ENCODE measurements at regions not wholly inside any gene's neighbourhood (a gene's known extent, or its start where the extent isn't known, plus 50 kb on each side); places are given as distances from the start of the nearest gene placed in this dataset.

- H3K4me1 ChIP-seq (replicated peaks in 1 of 2) = peaks cover under 1 to 24% of the 10 kb centered on the region in 2 donors
- no peak overlapping the region for H3K27ac ChIP-seq
- no peak for TF ChIP-seq POLR2A (IDR thresholded peaks at IDR 0.05)
- TF ChIP-seq, protein P1, sequence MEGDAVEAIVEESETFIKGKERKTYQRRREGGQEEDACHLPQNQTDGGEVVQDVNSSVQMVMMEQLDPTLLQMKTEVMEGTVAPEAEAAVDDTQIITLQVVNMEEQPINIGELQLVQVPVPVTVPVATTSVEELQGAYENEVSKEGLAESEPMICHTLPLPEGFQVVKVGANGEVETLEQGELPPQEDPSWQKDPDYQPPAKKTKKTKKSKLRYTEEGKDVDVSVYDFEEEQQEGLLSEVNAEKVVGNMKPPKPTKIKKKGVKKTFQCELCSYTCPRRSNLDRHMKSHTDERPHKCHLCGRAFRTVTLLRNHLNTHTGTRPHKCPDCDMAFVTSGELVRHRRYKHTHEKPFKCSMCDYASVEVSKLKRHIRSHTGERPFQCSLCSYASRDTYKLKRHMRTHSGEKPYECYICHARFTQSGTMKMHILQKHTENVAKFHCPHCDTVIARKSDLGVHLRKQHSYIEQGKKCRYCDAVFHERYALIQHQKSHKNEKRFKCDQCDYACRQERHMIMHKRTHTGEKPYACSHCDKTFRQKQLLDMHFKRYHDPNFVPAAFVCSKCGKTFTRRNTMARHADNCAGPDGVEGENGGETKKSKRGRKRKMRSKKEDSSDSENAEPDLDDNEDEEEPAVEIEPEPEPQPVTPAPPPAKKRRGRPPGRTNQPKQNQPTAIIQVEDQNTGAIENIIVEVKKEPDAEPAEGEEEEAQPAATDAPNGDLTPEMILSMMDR (IDR thresholded peaks at IDR 0.05) = no peak
- intact Hi-C loops (cut with DNase I) = loop anchor here in 1 of 2 donors (10.0 kb wide), 2 partner anchors 104 to 1034 kb away; no protein-coding TSS in a partner anchor
- DNase-seq = no peak
- H3K4me3 ChIP-seq = no peak overlapping the region
- H3K9me3 ChIP-seq (replicated peaks in 1 of 3) = no peaks in the 10 kb centered on the region
- H3K36me3 ChIP-seq (replicated peaks in 1 of 2) = no peaks in the 10 kb centered on the region
- WGBS, 4 donors = 60 to 91% (median 77%) methylated on average over 1 of the region's 1 CpG
- no peaks in the 10 kb centered on the region for H3K27me3 ChIP-seq
Measured at GRCh38 chr5:158070859-158071258, 211.9 kb upstream of the CLINT1 start.

GRCh38 chr5:158069838-158070237, 210.9 kb upstream of the CLINT1 start:
- H3K9me3 ChIP-seq (replicated peaks in 1 of 3) = no peaks in the 10 kb centered on the region
- H3K27me3 ChIP-seq = no peaks in the 10 kb centered on the region
- intact Hi-C loops (cut with DNase I) = loop anchor here (5.0 to 10.0 kb wide), 3 partner anchors 88 to 1035 kb away; no protein-coding TSS in a partner anchor
- H3K27ac ChIP-seq = no peak overlapping the region
- no peaks in the 10 kb centered on the region for H3K36me3 ChIP-seq (replicated peaks in 1 of 2)
- H3K4me3 ChIP-seq = no peak overlapping the region
- no peak for DNase-seq
- TF ChIP-seq, protein P1 (IDR thresholded peaks at IDR 0.05) = no peak
- TF ChIP-seq POLR2A (IDR thresholded peaks at IDR 0.05) = no peak
- WGBS, 4 donors = 73 to 89% (median 81%) methylated on average over 2 of the region's 2 CpGs
- peaks cover 6 to 30% of the 10 kb centered on the region in 2 donors for H3K4me1 ChIP-seq (replicated peaks in 1 of 2)

DNA sequence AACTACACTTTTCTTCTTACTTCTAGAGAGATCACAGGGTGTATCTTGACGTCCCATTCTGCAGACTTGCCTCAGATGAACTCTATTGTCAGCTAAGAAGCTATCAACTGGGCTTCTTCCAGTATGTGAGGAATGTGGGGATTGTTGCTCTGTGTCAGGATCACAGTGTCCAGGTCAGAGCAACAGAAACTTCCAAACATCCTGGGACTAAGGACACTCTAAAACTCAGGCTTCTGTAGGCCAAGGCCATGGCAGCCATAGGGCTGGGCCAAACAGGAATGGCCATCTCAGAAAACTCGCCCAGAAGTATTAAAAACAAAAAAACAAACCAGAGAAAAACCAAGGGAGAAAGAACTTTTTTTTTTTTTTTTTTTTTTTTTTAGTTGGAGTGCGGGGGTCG, 210.0 kb upstream of the CLINT1 start:
- H3K27me3 ChIP-seq = no peaks in the 10 kb centered on the region
- no peak overlapping the region for H3K4me3 ChIP-seq
- H3K9me3 ChIP-seq (replicated peaks in 1 of 3) = no peaks in the 10 kb centered on the region
- H3K4me1 ChIP-seq (replicated peaks in 1 of 2) = peaks cover 6 to 38% of the 10 kb centered on the region in 2 donors
- TF ChIP-seq POLR2A (IDR thresholded peaks at IDR 0.05) = no peak
- TF ChIP-seq, protein P1 (IDR thresholded peaks at IDR 0.05) = no peak
- DNase-seq = no peak
- 50 to 71% (median 67%) methylated on average over 4 of the region's 4 CpGs for WGBS, 4 donors
- intact Hi-C loops (cut with DNase I) = loop anchor here in 1 of 2 donors (5.0 kb wide), 1 partner anchor 87 kb away; no protein-coding TSS in a partner anchor
- no peak overlapping the region for H3K27ac ChIP-seq
- no peaks in the 10 kb centered on the region for H3K36me3 ChIP-seq (replicated peaks in 1 of 2)

GRCh38 chr5:158066076-158066475, 207.1 kb upstream of the CLINT1 start:
- Histone ChIP-seq H3K36me3 (replicated peaks in 1 of 2) (no peaks in the 10 kb centered on the region), H3K9me3 (replicated peaks in 1 of 3) (no peaks in the 10 kb centered on the region), H3K4me3 (no peak overlapping the region), H3K27ac (peak overlapping the region in 3 of 5 donors; percentile 7 to 66 (median 60)), H3K4me1 (replicated peaks in 1 of 2) (peaks cover 6 to 41% of the 10 kb centered on the region in 2 donors), H3K27me3 (no peaks in the 10 kb centered on the region)
- DNase-seq = peak in 3 of 7 donors; percentile 19 to 40 (median 30)
- intact Hi-C loops (cut with DNase I) = loop anchor here in 1 of 2 donors (5.0 kb wide), 1 partner anchor 84 kb away; no protein-coding TSS in a partner anchor
- WGBS, 4 donors = 0 to 49% (median 24%) methylated on average over 1 of the region's 1 CpG
- TF ChIP-seq, protein P1 (IDR thresholded peaks at IDR 0.05) = no peak
- TF ChIP-seq POLR2A (IDR thresholded peaks at IDR 0.05) = no peak

Data from adrenal gland (tissue), 9 donors.